Ascending aorta (tissue), 2 donors: ENCODE measurements at regions not wholly inside any gene's neighbourhood (a gene's known extent, or its start where the extent isn't known, plus 50 kb on each side); places are given as distances from the start of the nearest gene placed in this dataset.

Experiments
- DNase-seq, 2 donors: peaks; one replicate each; pipeline ENCODE4 v3.0.0-alpha.2; 2019; ENCODE audit warnings: low spot score in 2 of 2
- H3K27ac ChIP-seq, 2 donors: fragments of 200-600 bp; sonication (generic); one replicate each; pipeline ENCODE4 v1.5.1; 2016 to 2017; ENCODE audit warnings: mild to moderate bottlenecking in 1 of 2
- H3K27me3 ChIP-seq: fragments of 200-600 bp; sonication (generic); one replicate; pipeline ENCODE4 v1.5.1; 2017
- H3K36me3 ChIP-seq, 2 donors: fragments of 200-600 bp; sonication (generic); one replicate each; pipeline ENCODE4 v1.5.1; 2016
- H3K4me1 ChIP-seq, 2 donors: fragments of 200-600 bp; sonication (generic); one replicate each; pipeline ENCODE4 v1.5.1; 2016 to 2017; ENCODE audit warnings: mild to moderate bottlenecking in 1 of 2
- H3K4me3 ChIP-seq, 2 donors: fragments of 200-600 bp; sonication (generic); one replicate each; pipeline ENCODE4 v1.5.1; 2016 to 2017; ENCODE audit warnings: mild to moderate bottlenecking in 1 of 2
- H3K9me3 ChIP-seq, 2 donors: fragments of 200-600 bp; sonication (generic); one replicate each; pipeline ENCODE4 v1.5.1; 2016
- intact Hi-C: fragments of 100-400 bp; cut with DNase I; formaldehyde crosslinking; loops from one replicate; pipeline ENCODE4 v1.15.1; 2023
- TF ChIP-seq, protein P1 (sequence below), 3 experiments: fragments of 200-600 bp in 2 of 3; fragments of 450-650 bp in 1 of 3; sonication (generic) in 2 of 3; IDR thresholded peaks; one replicate each; pipeline ENCODE4 v1.5.1; 2016 to 2019; ENCODE audit warnings: antibody characterized with exemption in 3 of 3, mild to moderate bottlenecking in 1 of 3, moderate library complexity in 1 of 3

- DNase-seq = peak in 1 of 2 donors; percentile 65
- Histone ChIP-seq H3K9me3 (no peaks in the 10 kb centered on the region), H3K27me3 (no peaks in the 10 kb centered on the region), H3K4me1 (no peaks in the 10 kb centered on the region), H3K4me3 (no peak overlapping the region), H3K27ac (no peak overlapping the region), H3K36me3 (no peaks in the 10 kb centered on the region)
- intact Hi-C loops = loop anchor here (2.0 kb wide), 1 partner anchor 803 kb away; no protein-coding TSS in a partner anchor
- TF ChIP-seq, protein P1, sequence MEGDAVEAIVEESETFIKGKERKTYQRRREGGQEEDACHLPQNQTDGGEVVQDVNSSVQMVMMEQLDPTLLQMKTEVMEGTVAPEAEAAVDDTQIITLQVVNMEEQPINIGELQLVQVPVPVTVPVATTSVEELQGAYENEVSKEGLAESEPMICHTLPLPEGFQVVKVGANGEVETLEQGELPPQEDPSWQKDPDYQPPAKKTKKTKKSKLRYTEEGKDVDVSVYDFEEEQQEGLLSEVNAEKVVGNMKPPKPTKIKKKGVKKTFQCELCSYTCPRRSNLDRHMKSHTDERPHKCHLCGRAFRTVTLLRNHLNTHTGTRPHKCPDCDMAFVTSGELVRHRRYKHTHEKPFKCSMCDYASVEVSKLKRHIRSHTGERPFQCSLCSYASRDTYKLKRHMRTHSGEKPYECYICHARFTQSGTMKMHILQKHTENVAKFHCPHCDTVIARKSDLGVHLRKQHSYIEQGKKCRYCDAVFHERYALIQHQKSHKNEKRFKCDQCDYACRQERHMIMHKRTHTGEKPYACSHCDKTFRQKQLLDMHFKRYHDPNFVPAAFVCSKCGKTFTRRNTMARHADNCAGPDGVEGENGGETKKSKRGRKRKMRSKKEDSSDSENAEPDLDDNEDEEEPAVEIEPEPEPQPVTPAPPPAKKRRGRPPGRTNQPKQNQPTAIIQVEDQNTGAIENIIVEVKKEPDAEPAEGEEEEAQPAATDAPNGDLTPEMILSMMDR (IDR thresholded peaks at IDR 0.05) = peak in 2 of 3 experiments; percentile 50 to 65
Observed at GRCh38 chr22:34105461-34106062, 185.3 kb upstream of the LARGE1 start.

- Histone ChIP-seq H3K4me3 (no peak overlapping the region), H3K36me3 (no peaks in the 10 kb centered on the region), H3K9me3 (no peaks in the 10 kb centered on the region), H3K27me3 (no peaks in the 10 kb centered on the region), H3K27ac (no peak overlapping the region), H3K4me1 (no peaks in the 10 kb centered on the region)
- intact Hi-C loops = no loop called here
- TF ChIP-seq, protein P1 (IDR thresholded peaks at IDR 0.05) = no peak
- no peak for DNase-seq
Observed at GRCh38 chr22:34108168-34108567, 187.9 kb upstream of the LARGE1 start.

- intact Hi-C loops = loop anchor here (2.0 to 10.0 kb wide), 2 partner anchors 517 to 593 kb away; no protein-coding TSS in a partner anchor
- no peaks in the 10 kb centered on the region for H3K9me3 ChIP-seq
- no peaks in the 10 kb centered on the region for H3K27me3 ChIP-seq
- no peaks in the 10 kb centered on the region for H3K4me1 ChIP-seq
- H3K27ac ChIP-seq = no peak overlapping the region
- no peak overlapping the region for H3K4me3 ChIP-seq
- H3K36me3 ChIP-seq = no peaks in the 10 kb centered on the region
- TF ChIP-seq, protein P1 (IDR thresholded peaks at IDR 0.05) = peak in 2 of 3 experiments; percentile 56 to 64
- no peak for DNase-seq
Observed at GRCh38 chr22:34111210-34111824, 191.0 kb upstream of the LARGE1 start.

DNA sequence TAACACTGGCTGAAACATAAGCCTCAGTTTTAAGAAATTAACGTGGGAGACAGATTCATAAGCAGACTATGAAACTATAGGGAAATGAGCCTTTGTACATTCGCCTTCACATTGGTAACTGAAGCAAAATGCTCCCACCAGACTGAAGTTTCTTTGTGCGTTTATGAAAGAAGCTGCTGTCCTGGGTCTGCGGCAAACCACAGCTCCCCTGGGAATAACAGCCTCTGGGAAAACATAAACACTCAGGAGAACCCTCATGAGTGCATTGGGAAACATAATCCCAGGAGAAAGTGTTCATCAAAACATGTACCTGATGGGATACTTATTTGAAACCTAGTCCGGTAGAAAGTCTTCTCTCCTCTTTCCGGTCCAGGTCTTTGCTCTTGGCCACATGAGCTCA lies 193.1 kb upstream of the LARGE1 start:
- TF ChIP-seq, protein P1 (IDR thresholded peaks at IDR 0.05) = no peak
- H3K9me3 ChIP-seq = no peaks in the 10 kb centered on the region
- H3K36me3 ChIP-seq = no peaks in the 10 kb centered on the region
- no peak for DNase-seq
- intact Hi-C loops = loop anchor here (10.0 kb wide), 1 partner anchor 519 kb away; no protein-coding TSS in a partner anchor
- H3K4me1 ChIP-seq = no peaks in the 10 kb centered on the region
- H3K27ac ChIP-seq = no peak overlapping the region
- H3K4me3 ChIP-seq = no peak overlapping the region
- no peaks in the 10 kb centered on the region for H3K27me3 ChIP-seq

DNA sequence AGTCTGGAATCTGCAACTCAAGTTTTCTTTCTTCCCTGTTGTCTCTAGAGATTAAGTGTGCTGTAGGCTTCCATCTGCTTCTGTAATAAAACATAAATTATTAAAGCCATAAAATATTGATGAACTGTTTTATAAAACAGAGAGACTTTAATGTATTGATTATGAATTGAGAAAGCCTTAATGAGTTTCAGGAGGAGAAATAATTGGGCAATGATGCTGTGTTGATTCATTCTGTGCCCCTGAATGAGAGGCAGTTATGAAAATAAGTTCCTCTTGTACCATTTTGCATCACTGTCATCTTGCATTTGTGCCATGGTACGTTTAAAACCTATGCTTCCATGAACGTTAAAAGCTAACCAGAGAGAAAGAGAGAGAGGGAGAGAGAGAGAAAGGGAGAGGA lies 194.1 kb upstream of the LARGE1 start:
- no peaks in the 10 kb centered on the region for H3K9me3 ChIP-seq

More for the DNA sequence above, 194.1 kb upstream of the LARGE1 start:
- Histone ChIP-seq H3K27me3 (no peaks in the 10 kb centered on the region), H3K27ac (no peak overlapping the region), H3K4me1 (no peaks in the 10 kb centered on the region), H3K36me3 (no peaks in the 10 kb centered on the region), H3K4me3 (no peak overlapping the region)
- TF ChIP-seq, protein P1 (IDR thresholded peaks at IDR 0.05) = no peak
- intact Hi-C loops = loop anchor here (10.0 kb wide), 1 partner anchor 520 kb away; no protein-coding TSS in a partner anchor
- DNase-seq = no peak
